ENCODE measurements at regions not wholly inside any gene's neighbourhood (a gene's known extent, or its start where the extent isn't known, plus 50 kb on each side); places are given as distances from the start of the nearest gene placed in this dataset.

GRCh38 chr9:11805969-11806368 lies 887.2 kb upstream of the TYRP1 start:
- TF ChIP-seq EZH2phosphoT487 (IDR thresholded peaks at IDR 0.05; ENCODE audit: insufficient read depth, low read depth) (no peak), EZH2 (IDR thresholded peaks at IDR 0.05; ENCODE audit: insufficient read depth, poor library complexity, severe bottlenecking) (no peak)

All from GM23248 (cell line).